SK-N-SH treated with all-trans-retinoic acid at 6 μM for 48 hours (cell line): ENCODE measurements at regions not wholly inside any gene's neighbourhood (a gene's known extent, or its start where the extent isn't known, plus 50 kb on each side); places are given as distances from the start of the nearest gene placed in this dataset.
"Not testable (repeated sequence)": the region's sequence is repeated elsewhere in the genome, so short reads cannot be mapped to it uniquely, and the experiment has no call there.

Experiments used
- ATAC-seq: fragments of 200-7000 bp; cut with Tn5 transposase; 3 replicates; pipeline ENCODE4 v1.9.1; 2020; ENCODE audit warnings: mild to moderate bottlenecking, moderate library complexity
- ARNTL ChIP-seq: fragments of 450-650 bp; formaldehyde crosslinking; IDR thresholded peaks from 2 replicates; pipeline ENCODE4 v1.5.0; 2020; ENCODE audit warnings: low read depth, mild to moderate bottlenecking, moderate library complexity, borderline replicate concordance
- BACH2 ChIP-seq: fragments of 250-450 bp; sonication (Bioruptor Pico); IDR thresholded peaks from 2 replicates; pipeline ENCODE4 v1.9.0; 2021; ENCODE audit warnings: mild to moderate bottlenecking, borderline replicate concordance
- CSDC2 ChIP-seq: fragments of 250-450 bp; sonication (Bioruptor Pico); IDR thresholded peaks from 2 replicates; pipeline ENCODE4 v1.5.0; 2020; ENCODE audit warnings: mild to moderate bottlenecking, moderate library complexity
- CSRNP3 ChIP-seq: fragments of 250-450 bp; sonication (Bioruptor Pico); IDR thresholded peaks from 2 replicates; pipeline ENCODE4 v1.5.1; 2021; ENCODE audit warnings: mild to moderate bottlenecking, moderate library complexity
- ESRRG ChIP-seq: fragments of 250-450 bp; sonication (Bioruptor Pico); IDR thresholded peaks from 2 replicates; pipeline ENCODE4 v1.6.1; 2021; ENCODE audit warnings: mild to moderate bottlenecking
- GLIS3 ChIP-seq: fragments of 250-450 bp; sonication (Bioruptor Pico); IDR thresholded peaks from 2 replicates; pipeline ENCODE4 v1.5.0; 2020; ENCODE audit warnings: mild to moderate bottlenecking, moderate library complexity
- ISL1 ChIP-seq: fragments of 250-450 bp; sonication (Bioruptor Pico); IDR thresholded peaks from 2 replicates; pipeline ENCODE4 v2.1.2; 2022; ENCODE audit warnings: mild to moderate bottlenecking, moderate library complexity
- OSR1 ChIP-seq: fragments of 250-450 bp; sonication (Bioruptor Pico); IDR thresholded peaks from 2 replicates; pipeline ENCODE4 v1.8.0; 2022; ENCODE audit warnings: moderate library complexity, mild to moderate bottlenecking, inconsistent platforms
- POU6F1 ChIP-seq: fragments of 250-450 bp; sonication (Bioruptor Pico); IDR thresholded peaks from 2 replicates; pipeline ENCODE4 v1.8.0; 2021; ENCODE audit warnings: low read depth, mild to moderate bottlenecking, moderate library complexity, borderline replicate concordance
- PPARA ChIP-seq: fragments of 250-450 bp; sonication (Bioruptor Pico); IDR thresholded peaks from 2 replicates; pipeline ENCODE4 v1.5.0; 2020; ENCODE audit warnings: mild to moderate bottlenecking, borderline replicate concordance
- RARB ChIP-seq: fragments of 250-450 bp; sonication (Bioruptor Pico); IDR thresholded peaks from 2 replicates; pipeline ENCODE4 v1.8.0; 2021; ENCODE audit warnings: mild to moderate bottlenecking, moderate library complexity
- SNAI2 ChIP-seq: fragments of 250-450 bp; sonication (Bioruptor Pico); IDR thresholded peaks from 2 replicates; pipeline ENCODE4 v1.5.0; 2020; ENCODE audit warnings: mild to moderate bottlenecking, moderate library complexity
- TCF4 ChIP-seq: fragments of 250-450 bp; sonication (Bioruptor Pico); IDR thresholded peaks from 2 replicates; pipeline ENCODE4 v1.8.0; 2021; ENCODE audit warnings: mild to moderate bottlenecking, moderate library complexity, borderline replicate concordance
- TOX ChIP-seq: fragments of 250-450 bp; sonication (Bioruptor Pico); IDR thresholded peaks from 2 replicates; pipeline ENCODE4 v1.8.0; 2021; ENCODE audit warnings: mild to moderate bottlenecking, moderate library complexity, borderline replicate concordance
- ZC3H10 ChIP-seq: fragments of 250-450 bp; sonication (Bioruptor Pico); IDR thresholded peaks from 2 replicates; pipeline ENCODE4 v1.5.1; 2021; ENCODE audit warnings: mild to moderate bottlenecking, moderate library complexity
- ZFP3 ChIP-seq: fragments of 250-450 bp; sonication (Bioruptor Pico); IDR thresholded peaks from 2 replicates; pipeline ENCODE4 v1.5.0; 2020; ENCODE audit warnings: mild to moderate bottlenecking, moderate library complexity
- ZFP30 ChIP-seq: fragments of 450-650 bp; formaldehyde crosslinking; IDR thresholded peaks from 2 replicates; pipeline ENCODE4 v1.5.0; 2022; ENCODE audit warnings: mild to moderate bottlenecking, moderate library complexity
- ZNF8 ChIP-seq: fragments of 450-650 bp; formaldehyde crosslinking; IDR thresholded peaks from 2 replicates; pipeline ENCODE4 v1.5.0; 2020; ENCODE audit warnings: mild to moderate bottlenecking, moderate library complexity
- TF ChIP-seq, protein P1 (sequence below): fragments of 250-450 bp; sonication (Bioruptor Pico); IDR thresholded peaks from 2 replicates; pipeline ENCODE4 v1.5.0; 2020; ENCODE audit warnings: mild to moderate bottlenecking, moderate library complexity
- TF ChIP-seq, protein P2 (sequence below): fragments of 250-450 bp; sonication (Bioruptor Pico); IDR thresholded peaks from 2 replicates; pipeline ENCODE4 v1.5.1; 2020; ENCODE audit warnings: low read depth, mild to moderate bottlenecking, moderate library complexity
- TF ChIP-seq, protein P3 (sequence below): fragments of 250-450 bp; sonication (Bioruptor Pico); IDR thresholded peaks from 2 replicates; pipeline ENCODE4 v1.8.0; 2020; ENCODE audit warnings: mild to moderate bottlenecking, moderate library complexity, borderline replicate concordance

- ATAC-seq, result no peak
Observed at GRCh38 chr9:107577140-107577776, 87.7 kb upstream of the KLF4 start.

DNA sequence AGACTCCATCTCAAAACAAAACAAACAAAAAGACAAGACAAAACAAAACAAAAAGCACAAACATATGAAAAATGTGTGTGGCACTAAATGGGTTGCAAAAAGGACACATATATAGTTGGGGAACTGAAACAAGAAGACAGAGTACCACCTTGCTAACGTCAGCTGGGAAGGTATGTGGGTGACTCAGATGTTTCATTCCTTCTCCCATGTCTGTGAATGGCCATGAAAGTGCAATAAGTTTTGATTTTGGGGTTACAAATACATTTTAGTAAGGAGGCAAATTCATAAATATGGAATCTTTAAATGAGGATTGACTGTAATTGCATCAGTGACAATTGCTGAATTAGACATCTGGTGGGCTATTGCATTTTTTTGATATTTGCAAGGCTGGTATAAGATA is 81.6 kb upstream of the KLF4 start:
- no peak for ATAC-seq
- TF ChIP-seq, protein P1, sequence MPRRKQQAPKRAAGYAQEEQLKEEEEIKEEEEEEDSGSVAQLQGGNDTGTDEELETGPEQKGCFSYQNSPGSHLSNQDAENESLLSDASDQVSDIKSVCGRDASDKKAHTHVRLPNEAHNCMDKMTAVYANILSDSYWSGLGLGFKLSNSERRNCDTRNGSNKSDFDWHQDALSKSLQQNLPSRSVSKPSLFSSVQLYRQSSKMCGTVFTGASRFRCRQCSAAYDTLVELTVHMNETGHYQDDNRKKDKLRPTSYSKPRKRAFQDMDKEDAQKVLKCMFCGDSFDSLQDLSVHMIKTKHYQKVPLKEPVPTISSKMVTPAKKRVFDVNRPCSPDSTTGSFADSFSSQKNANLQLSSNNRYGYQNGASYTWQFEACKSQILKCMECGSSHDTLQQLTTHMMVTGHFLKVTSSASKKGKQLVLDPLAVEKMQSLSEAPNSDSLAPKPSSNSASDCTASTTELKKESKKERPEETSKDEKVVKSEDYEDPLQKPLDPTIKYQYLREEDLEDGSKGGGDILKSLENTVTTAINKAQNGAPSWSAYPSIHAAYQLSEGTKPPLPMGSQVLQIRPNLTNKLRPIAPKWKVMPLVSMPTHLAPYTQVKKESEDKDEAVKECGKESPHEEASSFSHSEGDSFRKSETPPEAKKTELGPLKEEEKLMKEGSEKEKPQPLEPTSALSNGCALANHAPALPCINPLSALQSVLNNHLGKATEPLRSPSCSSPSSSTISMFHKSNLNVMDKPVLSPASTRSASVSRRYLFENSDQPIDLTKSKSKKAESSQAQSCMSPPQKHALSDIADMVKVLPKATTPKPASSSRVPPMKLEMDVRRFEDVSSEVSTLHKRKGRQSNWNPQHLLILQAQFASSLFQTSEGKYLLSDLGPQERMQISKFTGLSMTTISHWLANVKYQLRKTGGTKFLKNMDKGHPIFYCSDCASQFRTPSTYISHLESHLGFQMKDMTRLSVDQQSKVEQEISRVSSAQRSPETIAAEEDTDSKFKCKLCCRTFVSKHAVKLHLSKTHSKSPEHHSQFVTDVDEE, result no peak
- TF ChIP-seq GLIS3 (CRISPR knock-in tag) (no peak), POU6F1 (CRISPR knock-in tag) (no peak), CSRNP3 (CRISPR knock-in tag) (no peak), ZFP3 (no peak), ZC3H10 (CRISPR knock-in tag) (no peak), ISL1 (CRISPR knock-in tag) (no peak), ESRRG (CRISPR knock-in tag) (no peak), ZFP30 (CRISPR knock-in tag) (no peak), BACH2 (no peak), CSDC2 (no peak), RARB (no peak), ZNF8 (no peak), TOX (CRISPR knock-in tag) (no peak), OSR1 (no peak)

More at GRCh38 chr9:107577140-107577776, 87.7 kb upstream of the KLF4 start:
- TF ChIP-seq POU6F1 (CRISPR knock-in tag) (no peak), GLIS3 (CRISPR knock-in tag) (no peak), ZC3H10 (CRISPR knock-in tag) (no peak), ZFP30 (CRISPR knock-in tag) (no peak), SNAI2 (CRISPR knock-in tag) (no peak)

GRCh38 chr9:107569174-107569573 is 79.6 kb upstream of the KLF4 start:
- TF ChIP-seq CSRNP3 (CRISPR knock-in tag) (no peak), ZFP3 (no peak), PPARA (no peak), SNAI2 (CRISPR knock-in tag) (no peak), ZNF8 (no peak), BACH2 (no peak), ARNTL (CRISPR knock-in tag) (no peak), GLIS3 (CRISPR knock-in tag) (no peak), OSR1 (no peak), ISL1 (CRISPR knock-in tag) (no peak), TCF4 (CRISPR knock-in tag) (no peak), ESRRG (CRISPR knock-in tag) (no peak), CSDC2 (no peak)
- TF ChIP-seq, protein P2, sequence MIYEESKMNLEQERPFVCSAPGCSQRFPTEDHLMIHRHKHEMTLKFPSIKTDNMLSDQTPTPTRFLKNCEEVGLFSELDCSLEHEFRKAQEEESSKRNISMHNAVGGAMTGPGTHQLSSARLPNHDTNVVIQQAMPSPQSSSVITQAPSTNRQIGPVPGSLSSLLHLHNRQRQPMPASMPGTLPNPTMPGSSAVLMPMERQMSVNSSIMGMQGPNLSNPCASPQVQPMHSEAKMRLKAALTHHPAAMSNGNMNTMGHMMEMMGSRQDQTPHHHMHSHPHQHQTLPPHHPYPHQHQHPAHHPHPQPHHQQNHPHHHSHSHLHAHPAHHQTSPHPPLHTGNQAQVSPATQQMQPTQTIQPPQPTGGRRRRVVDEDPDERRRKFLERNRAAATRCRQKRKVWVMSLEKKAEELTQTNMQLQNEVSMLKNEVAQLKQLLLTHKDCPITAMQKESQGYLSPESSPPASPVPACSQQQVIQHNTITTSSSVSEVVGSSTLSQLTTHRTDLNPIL, result no peak
- TF ChIP-seq, protein P1, result no peak
- TF ChIP-seq, protein P3, sequence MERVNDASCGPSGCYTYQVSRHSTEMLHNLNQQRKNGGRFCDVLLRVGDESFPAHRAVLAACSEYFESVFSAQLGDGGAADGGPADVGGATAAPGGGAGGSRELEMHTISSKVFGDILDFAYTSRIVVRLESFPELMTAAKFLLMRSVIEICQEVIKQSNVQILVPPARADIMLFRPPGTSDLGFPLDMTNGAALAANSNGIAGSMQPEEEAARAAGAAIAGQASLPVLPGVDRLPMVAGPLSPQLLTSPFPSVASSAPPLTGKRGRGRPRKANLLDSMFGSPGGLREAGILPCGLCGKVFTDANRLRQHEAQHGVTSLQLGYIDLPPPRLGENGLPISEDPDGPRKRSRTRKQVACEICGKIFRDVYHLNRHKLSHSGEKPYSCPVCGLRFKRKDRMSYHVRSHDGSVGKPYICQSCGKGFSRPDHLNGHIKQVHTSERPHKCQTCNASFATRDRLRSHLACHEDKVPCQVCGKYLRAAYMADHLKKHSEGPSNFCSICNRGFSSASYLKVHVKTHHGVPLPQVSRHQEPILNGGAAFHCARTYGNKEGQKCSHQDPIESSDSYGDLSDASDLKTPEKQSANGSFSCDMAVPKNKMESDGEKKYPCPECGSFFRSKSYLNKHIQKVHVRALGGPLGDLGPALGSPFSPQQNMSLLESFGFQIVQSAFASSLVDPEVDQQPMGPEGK, result no peak
- ATAC-seq, result no peak

DNA sequence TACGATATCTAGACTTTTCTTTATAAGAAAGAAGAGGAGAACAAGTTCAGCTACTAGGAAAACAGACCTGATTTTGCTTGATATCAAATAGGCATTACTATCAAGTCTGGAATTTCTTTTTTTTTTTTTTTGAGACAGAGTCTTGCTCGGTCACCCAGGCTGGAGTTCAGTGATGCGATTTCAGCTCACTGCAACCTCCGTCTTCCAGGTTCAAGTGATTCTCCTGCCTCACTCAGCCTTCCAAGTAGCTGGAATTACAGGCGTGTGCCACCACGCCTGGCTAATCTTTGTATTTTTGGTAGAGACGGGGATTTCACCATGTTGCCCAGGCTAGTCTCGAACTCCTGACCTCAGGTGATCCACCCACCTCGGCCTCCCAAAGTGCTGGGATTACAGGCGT is 78.8 kb upstream of the KLF4 start:
- ATAC-seq, result not testable (repeated sequence)
